ENCODE measurements at regions not wholly inside any gene's neighbourhood (a gene's known extent, or its start where the extent isn't known, plus 50 kb on each side); places are given as distances from the start of the nearest gene placed in this dataset.
"Not testable (repeated sequence)": the region's sequence is repeated elsewhere in the genome, so short reads cannot be mapped to it uniquely, and the experiment has no call there.

- TF ChIP-seq CTCF (IDR thresholded peaks at IDR 0.05; ENCODE audit: extremely low read depth, missing control alignments), result no peak
- DNase-seq (ENCODE audit: low spot score), result no peak
These were observed 160.9 kb upstream of the GIMD1 start for GRCh38 chr4:106529348-106530023.

DNA sequence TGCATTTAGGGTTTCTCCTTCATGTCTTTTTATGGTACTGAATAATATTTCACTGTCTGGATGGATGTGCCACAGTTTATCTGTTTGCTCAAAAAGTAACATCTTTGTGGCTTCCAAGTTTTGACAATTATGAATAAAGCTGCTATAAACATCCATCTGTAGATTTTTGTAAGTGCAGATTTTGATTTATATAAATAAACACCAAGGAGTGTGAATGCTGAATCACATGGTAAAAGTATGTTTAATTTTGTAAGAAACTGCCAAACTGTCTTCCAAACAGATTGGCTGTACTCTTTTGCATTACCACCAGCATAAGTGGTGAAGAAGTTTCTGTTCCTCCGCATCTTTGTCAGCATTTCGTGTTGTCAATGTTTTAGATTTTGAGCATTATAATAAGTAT, 158.7 kb upstream of the GIMD1 start:
- DNase-seq (ENCODE audit: low spot score), result no peak
- TF ChIP-seq CTCF (IDR thresholded peaks at IDR 0.05; ENCODE audit: extremely low read depth, missing control alignments), result no peak

DNA sequence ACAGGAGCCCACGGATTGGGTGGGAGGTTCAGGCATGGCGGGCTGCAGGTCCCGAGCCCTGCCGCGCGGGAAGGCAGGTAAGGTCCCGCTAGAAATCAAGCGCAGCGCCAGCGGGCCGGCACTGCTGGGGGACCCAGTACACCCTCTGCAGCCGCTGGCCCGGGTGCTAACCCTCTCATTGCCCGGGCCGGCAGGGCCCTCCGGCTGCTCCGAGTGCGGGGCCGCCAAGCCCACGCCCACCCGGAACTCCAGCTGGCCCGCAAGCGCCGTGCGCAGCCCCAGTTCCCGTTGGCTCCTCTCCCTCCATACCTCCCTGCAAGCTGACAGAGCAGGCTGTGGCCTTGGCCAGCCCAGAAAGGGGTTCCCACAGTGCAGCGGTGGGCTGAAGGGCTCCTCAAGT, 156.8 kb upstream of the GIMD1 start:
- DNase-seq (ENCODE audit: low spot score), result not testable (repeated sequence)

DNA sequence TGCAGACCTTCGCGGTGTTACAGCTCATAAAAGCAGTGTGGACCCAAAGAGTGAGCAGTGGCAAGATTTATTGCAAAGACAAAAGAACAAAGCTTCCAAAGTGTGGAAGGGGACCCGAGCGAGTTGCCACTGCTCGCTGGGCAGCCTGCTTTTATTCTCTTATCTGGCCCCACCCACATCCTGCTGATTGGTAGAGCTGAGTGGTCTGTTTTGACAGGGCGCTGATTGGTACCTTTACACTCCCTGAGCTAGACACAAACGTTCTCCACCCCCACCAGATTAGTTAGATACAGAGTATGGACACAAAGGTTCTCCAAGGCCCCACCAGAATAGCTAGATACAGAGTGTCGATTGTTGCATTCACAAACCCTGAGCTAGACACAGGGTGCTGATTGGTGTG, 156.2 kb upstream of the GIMD1 start:
- DNase-seq (ENCODE audit: low spot score), result not testable (repeated sequence)

GRCh38 chr4:106522839-106523238, 154.3 kb upstream of the GIMD1 start:
- no peak for TF ChIP-seq CTCF (IDR thresholded peaks at IDR 0.05; ENCODE audit: extremely low read depth, missing control alignments)
- no peak for DNase-seq (ENCODE audit: low spot score)

DNA sequence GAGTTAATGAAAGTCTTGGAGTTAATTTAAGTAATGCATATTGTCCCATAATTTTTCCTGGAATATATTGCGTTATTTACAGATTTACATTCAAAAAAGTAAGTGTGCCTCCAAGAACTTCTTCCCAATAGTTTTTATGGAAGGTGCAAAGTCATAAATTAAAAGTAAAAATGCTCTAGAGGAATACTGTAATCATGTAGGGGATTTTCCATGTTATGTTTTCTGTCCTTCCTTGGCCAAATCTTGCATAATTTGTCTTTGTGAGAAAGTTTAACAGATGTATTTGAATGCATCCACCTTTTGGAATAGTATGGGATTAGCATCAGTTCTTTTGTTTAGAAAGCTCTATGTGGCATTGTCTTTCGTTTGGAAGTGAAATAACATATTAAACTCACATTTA, 144.1 kb upstream of the GIMD1 start:
- TF ChIP-seq CTCF (IDR thresholded peaks at IDR 0.05; ENCODE audit: extremely low read depth, missing control alignments), result no peak
- DNase-seq (ENCODE audit: low spot score), result no peak

DNA sequence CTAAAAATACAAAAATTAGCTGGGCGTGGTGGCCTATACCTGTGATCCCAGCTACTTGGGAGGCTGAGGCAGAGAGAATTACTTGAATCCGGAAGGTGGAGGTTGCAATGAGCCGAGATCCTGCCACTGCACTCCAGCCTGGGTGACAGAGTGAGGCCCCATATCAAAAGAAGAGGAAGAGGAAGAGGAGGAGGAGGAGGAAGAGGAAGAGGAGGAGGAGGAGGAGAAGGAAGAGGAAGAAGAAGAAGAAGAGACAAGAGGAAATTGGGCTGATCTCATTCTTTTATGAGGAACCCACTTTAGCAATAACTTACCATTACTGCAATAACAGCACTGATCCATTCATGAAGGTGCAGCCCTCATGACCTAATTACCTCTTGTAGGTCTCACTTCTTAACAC, 138.9 kb upstream of the GIMD1 start:
- DNase-seq (ENCODE audit: low spot score), result no peak
- no peak for TF ChIP-seq CTCF (IDR thresholded peaks at IDR 0.05; ENCODE audit: extremely low read depth, missing control alignments)

- no peak for DNase-seq (ENCODE audit: low spot score)
- TF ChIP-seq CTCF (IDR thresholded peaks at IDR 0.05; ENCODE audit: extremely low read depth, missing control alignments), result no peak
These were observed 134.8 kb upstream of the GIMD1 start for GRCh38 chr4:106503116-106504050.

Data from GM20000 (cell line).